NCI-H2196 (cell line): ENCODE measurements at regions not wholly inside any gene's neighbourhood (a gene's known extent, or its start where the extent isn't known, plus 50 kb on each side); places are given as distances from the start of the nearest gene placed in this dataset.
"Not testable (repeated sequence)": the region's sequence is repeated elsewhere in the genome, so short reads cannot be mapped to it uniquely, and the experiment has no call there.

ENCODE experiments used
- DNase-seq: peaks from one replicate; lab custom pipeline; 2025; ENCODE audit not compliant: unreplicated experiment; lab: John Stamatoyannopoulos, UW

GRCh38 chr3:194189243-194189791, 53.4 kb downstream of the HES1 start:
- no peak for DNase-seq

- not testable (repeated sequence) for DNase-seq
These were observed 55.9 kb downstream of the HES1 start for GRCh38 chr3:194191850-194192249.

DNA sequence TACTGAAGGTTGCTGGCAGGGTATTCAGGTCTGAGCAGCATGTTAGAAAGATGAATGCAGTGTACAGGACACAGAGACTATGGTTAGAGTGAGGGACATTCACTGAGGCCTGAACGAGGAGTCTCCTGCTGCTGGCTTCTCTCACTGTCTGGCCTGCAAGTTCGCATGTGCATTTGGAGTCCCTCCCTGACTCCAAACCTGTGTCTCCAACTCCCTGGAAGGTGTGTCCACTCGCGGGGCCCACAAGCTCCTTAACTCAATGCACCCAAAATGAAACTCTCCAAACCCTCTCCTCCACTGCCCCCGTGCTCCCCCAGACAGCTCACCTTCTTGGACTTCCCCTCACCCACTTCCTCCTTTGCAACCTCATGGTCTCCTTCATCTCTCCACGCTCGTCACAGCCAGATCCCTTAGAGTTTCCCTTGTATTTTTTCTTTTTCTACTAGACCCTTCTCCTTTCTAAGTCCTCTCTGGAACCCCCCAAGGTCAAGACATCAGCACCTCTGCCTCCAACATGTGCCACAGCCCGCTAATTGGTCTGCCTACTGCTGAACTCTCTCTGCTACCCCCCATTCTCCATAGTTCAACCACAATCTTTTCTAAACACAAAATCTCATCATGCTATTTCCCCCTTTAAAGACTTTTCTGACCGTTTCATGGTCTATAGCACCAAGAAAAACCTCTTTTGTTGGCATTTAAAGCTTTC, 58.3 kb downstream of the HES1 start:
- no peak for DNase-seq

DNA sequence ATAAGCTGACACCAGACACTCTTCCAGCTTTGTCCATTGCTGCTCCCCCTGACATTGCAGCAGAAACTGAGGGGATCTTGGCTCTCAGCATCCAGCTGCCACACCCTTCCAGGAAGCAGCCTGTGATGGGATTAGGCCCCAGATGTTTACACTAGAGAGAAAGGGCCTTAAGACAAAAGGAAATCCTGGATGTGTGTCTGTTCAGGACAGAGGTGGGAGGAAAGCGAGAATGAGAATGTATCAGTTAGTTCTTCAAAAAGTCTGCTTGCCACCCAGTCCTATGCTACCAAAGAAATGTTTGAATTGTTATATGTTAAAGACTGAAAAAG, 58.8 kb downstream of the HES1 start:
- DNase-seq = no peak

GRCh38 chr3:194195611-194196010, 59.7 kb downstream of the HES1 start:
- no peak for DNase-seq

GRCh38 chr3:194196876-194197275, 60.9 kb downstream of the HES1 start:
- DNase-seq = no peak

DNA sequence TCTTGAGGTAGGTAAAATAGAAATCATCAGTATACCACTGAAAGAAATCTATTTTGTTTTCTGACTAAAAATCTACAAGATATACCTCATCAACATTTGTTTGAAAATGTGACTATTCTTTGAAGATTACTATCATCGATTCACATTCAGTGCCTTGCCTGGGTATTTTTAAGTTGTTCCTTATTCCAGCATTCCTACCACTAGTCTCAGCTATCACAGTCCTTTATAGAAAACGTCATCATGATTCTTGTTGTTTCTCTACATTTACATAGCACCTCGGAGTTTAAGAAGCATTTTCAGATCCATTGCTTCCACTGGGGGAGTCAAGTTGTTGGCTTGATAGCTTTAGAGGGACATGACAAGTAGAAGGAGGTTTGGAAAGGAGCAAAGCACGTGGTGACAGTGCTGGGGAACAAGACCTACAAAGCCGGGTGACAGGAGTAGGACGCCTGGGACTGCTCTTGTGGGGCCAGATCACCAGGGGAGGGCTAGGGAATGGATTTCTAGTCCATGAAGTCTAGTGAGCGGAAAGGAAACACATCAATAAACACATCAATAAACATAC, 61.5 kb downstream of the HES1 start:
- no peak for DNase-seq

GRCh38 chr3:194197981-194198695, 62.2 kb downstream of the HES1 start:
- no peak for DNase-seq

GRCh38 chr3:194198938-194199337, 63.0 kb downstream of the HES1 start:
- no peak for DNase-seq

DNA sequence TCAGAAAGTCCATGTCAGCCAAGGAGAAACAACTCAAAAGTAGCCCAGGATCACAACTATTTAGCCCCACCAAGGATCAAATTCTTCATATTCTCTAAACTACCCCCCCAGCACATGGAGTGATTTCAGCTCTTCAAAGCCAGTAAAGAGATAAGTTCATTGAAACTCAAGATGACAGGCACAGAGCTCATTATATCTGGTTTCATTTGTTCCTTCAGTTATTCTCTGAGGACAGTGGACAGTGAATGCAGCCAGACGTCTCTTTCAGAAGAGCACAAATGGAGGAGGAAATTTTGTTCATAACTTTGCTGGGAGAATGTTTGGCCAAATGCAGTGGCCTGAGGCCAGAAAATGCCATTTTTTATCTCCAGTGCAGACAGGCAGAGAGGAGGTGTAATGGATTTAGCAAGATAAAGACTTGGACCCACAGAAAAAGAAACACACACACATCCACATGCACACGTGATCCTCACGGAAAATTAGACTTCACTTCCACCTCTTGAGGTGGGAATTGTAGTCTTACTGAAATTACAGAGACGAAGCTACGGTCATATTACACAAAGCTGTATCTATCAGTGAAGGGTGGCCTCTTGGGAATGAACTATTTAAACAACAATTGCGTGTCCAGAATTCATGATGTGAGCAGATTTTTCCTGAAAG, 64.6 kb downstream of the HES1 start:
- no peak for DNase-seq

- no peak for DNase-seq
These were observed 66.2 kb downstream of the HES1 start for GRCh38 chr3:194201953-194202666.

- DNase-seq = no peak
These were observed 67.6 kb downstream of the HES1 start for GRCh38 chr3:194203482-194204041.

DNA sequence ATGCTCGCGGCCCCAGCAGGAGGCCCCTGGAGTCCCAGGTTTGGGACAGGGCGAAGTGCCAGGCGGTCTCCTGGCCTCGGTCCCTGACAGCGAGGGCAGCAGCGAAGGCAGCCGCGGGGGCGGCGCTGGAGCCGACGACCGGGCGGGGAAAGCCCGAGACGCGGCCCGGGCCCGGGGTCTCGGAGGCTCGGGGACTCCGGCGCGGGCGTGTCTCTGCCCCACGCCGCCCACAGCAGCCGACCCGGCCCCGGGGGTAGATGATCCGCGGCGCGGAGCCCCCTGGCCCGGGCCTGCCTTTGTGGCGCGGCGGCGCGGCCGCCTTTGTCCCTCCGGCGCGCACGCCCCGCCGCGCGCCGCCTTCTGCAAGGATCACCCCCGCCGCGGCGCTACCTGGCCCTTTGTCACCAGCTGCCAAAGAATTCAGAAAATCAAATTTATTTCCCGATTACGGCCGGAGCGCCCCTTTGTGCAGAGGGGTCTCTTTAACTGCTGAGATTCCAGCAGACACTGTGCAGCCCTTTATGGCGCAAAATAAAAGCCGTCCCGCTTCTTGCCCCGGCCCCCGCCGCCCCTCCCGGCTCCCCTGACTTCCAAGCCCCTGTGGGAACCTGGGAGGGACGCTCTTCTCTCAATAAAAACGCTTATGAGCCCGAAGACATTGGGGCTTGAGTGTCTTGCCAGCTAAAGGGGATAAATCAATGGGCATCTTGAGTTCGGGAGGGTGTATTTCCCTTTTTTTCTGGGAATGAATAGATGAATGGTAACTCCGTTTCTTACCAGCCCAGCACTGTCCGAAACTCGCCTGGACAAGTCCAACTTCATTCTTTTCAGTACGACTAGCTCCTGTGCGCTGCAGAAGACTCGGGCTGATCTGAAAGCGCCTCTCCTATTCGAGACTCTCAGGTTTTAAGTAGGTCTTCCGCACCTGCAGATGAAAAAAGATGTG, 68.4 kb downstream of the HES1 start:
- peak; percentile 57 for DNase-seq

- DNase-seq = peak; percentile 80
These were observed 69.8 kb downstream of the HES1 start for GRCh38 chr3:194205675-194206133.

DNA sequence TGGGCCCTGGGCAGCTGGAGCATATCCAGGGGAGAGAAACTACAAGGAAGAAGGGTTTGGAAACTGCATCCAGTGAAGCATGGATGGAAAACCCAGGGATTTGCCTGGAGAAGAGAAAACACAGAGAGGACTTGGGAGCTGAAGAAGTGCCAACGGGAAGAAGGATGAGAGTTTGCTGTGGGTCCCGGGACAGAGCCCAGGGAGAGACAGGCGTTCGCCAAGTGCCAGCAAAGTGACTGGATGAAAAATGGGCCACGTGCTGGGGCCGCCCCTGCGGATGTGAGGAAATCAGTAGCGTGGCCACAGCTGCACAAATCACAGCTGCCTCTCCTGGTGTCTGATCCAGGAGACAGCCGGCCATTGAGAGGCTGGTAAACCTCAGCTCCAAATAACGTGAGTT, 70.4 kb downstream of the HES1 start:
- DNase-seq = peak; percentile 68

- DNase-seq = no peak
These were observed 72.8 kb downstream of the HES1 start for GRCh38 chr3:194208709-194209108.

- DNase-seq = no peak
These were observed 76.4 kb downstream of the HES1 start for GRCh38 chr3:194212161-194212844.

- no peak for DNase-seq
These were observed 76.9 kb downstream of the HES1 start for GRCh38 chr3:194212845-194213331.

- DNase-seq = no peak
These were observed 79.4 kb downstream of the HES1 start for GRCh38 chr3:194215392-194215791.
